Liver (tissue), 3 donors: ENCODE measurements at regions not wholly inside any gene's neighbourhood (a gene's known extent, or its start where the extent isn't known, plus 50 kb on each side); places are given as distances from the start of the nearest gene placed in this dataset.

ENCODE experiments used
- CTCF ChIP-seq: fragments of 150-350 bp; IDR thresholded peaks from 2 replicates; pipeline ENCODE4 v1.5.1; 2017; ENCODE audit warnings: improper control_type of control experiment, low read depth, low read length; ENCODE audit not compliant: missing input control
- RAD21 ChIP-seq, 2 donors: IDR thresholded peaks; 2 replicates each; pipeline ENCODE4 v1.6.1; 2016; ENCODE audit warnings: antibody characterized with exemption in 2 of 2, mild to moderate bottlenecking in 2 of 2
- donor health status: healthy.
- donor health status: healthy.

- TF ChIP-seq CTCF (no peak), RAD21 (IDR thresholded peaks at IDR 0.05) (no peak)
These were observed 77.1 kb upstream of the MBNL2 start for GRCh38 chr13:97145057-97145456.
